GM12801 (cell line): ENCODE measurements at regions not wholly inside any gene's neighbourhood (a gene's known extent, or its start where the extent isn't known, plus 50 kb on each side); places are given as distances from the start of the nearest gene placed in this dataset.

Experiments used
- CTCF ChIP-seq: IDR thresholded peaks from one replicate; pipeline ENCODE4 v1.5.1; 2011; ENCODE audit warnings: control low read depth; ENCODE audit not compliant: insufficient read length; ENCODE audit errors: extremely low read depth

GRCh38 chr12:69055280-69055679 lies 122.3 kb upstream of the CPM start:
- TF ChIP-seq CTCF: no peak

- no peak for TF ChIP-seq CTCF
Measured at GRCh38 chr12:69055706-69056105, 122.7 kb upstream of the CPM start.

GRCh38 chr12:69056743-69057515 lies 124.0 kb upstream of the CPM start:
- no peak for TF ChIP-seq CTCF

GRCh38 chr12:69057742-69058141 lies 124.8 kb upstream of the CPM start:
- no peak for TF ChIP-seq CTCF

GRCh38 chr12:69059465-69060457 lies 126.8 kb upstream of the CPM start:
- TF ChIP-seq CTCF: no peak

- TF ChIP-seq CTCF: no peak
Measured at GRCh38 chr12:69061574-69061973, 128.6 kb upstream of the CPM start.

- no peak for TF ChIP-seq CTCF
Measured at GRCh38 chr12:69062621-69063237, 129.8 kb upstream of the CPM start.
